Loucy (cell line): ENCODE measurements at regions not wholly inside any gene's neighbourhood (a gene's known extent, or its start where the extent isn't known, plus 50 kb on each side); places are given as distances from the start of the nearest gene placed in this dataset.

Source experiments
- H2AFZ ChIP-seq: fragments of 200-600 bp; sonication (generic); 2 replicates; pipeline ENCODE4 v1.6.0; 2016; ENCODE audit warnings: antibody characterized with exemption, mild to moderate bottlenecking, low read length, moderate library complexity
- H3F3A ChIP-seq: fragments of 200-600 bp; 2 replicates; pipeline ENCODE4 v1.6.0; 2016; ENCODE audit warnings: antibody characterized with exemption, low read depth, mild to moderate bottlenecking
- H3K27me3 ChIP-seq: fragments of 200-600 bp; sonication (generic); 2 replicates; pipeline ENCODE4 v1.6.1; 2014; ENCODE audit warnings: low read length, mild to moderate bottlenecking; ENCODE audit not compliant: insufficient read depth, poor library complexity, severe bottlenecking
- H3K36me3 ChIP-seq: fragments of 200-600 bp; sonication (generic); 2 replicates; pipeline ENCODE4 v1.6.1; 2016; ENCODE audit warnings: low read length; ENCODE audit not compliant: insufficient read depth
- H3K4me1 ChIP-seq: fragments of 200-600 bp; sonication (generic); 2 replicates; pipeline ENCODE4 v1.5.1; 2014; ENCODE audit warnings: low read length, mild to moderate bottlenecking; ENCODE audit not compliant: insufficient read depth, poor library complexity, severe bottlenecking
- H3K4me2 ChIP-seq: fragments of 200-600 bp; sonication (generic); 2 replicates; pipeline ENCODE4 v1.6.0; 2014; ENCODE audit warnings: antibody characterized with exemption, low read length, low read depth, mild to moderate bottlenecking; ENCODE audit not compliant: poor library complexity, severe bottlenecking
- H3K4me3 ChIP-seq: fragments of 200-600 bp; sonication (generic); 2 replicates; pipeline ENCODE4 v1.5.1; 2014; ENCODE audit warnings: low read length, mild to moderate bottlenecking, mixed read lengths; ENCODE audit not compliant: poor library complexity, severe bottlenecking
- H3K79me2 ChIP-seq: fragments of 200-600 bp; sonication (generic); 2 replicates; pipeline ENCODE4 v1.6.1; 2014; ENCODE audit warnings: low read length; ENCODE audit not compliant: insufficient read depth
- H3K9ac ChIP-seq: fragments of 200-600 bp; sonication (generic); 2 replicates; pipeline ENCODE4 v1.6.0; 2014; ENCODE audit warnings: mild to moderate bottlenecking, low read depth, low read length, moderate library complexity; ENCODE audit not compliant: poor library complexity, severe bottlenecking
- H3K9me2 ChIP-seq: fragments of 200-600 bp; sonication (generic); replicated peaks from 2 replicates; pipeline ENCODE4 v1.6.1; 2016; ENCODE audit warnings: low read depth, low read length, mixed read lengths
- H3K9me3 ChIP-seq: fragments of 200-600 bp; sonication (generic); 2 replicates; pipeline ENCODE4 v1.6.1; 2014; ENCODE audit warnings: mild to moderate bottlenecking, antibody characterized with exemption, low read length, low read depth; ENCODE audit not compliant: insufficient read depth
- H4K20me1 ChIP-seq: fragments of 200-600 bp; sonication (generic); 2 replicates; pipeline ENCODE4 v1.6.0; 2014; ENCODE audit warnings: antibody characterized with exemption, low read length, mild to moderate bottlenecking; ENCODE audit not compliant: insufficient read depth, poor library complexity, severe bottlenecking
- EZH2phosphoT487 ChIP-seq: fragments of 200-600 bp; IDR thresholded peaks from 2 replicates; pipeline ENCODE4 v1.6.1; 2018; ENCODE audit warnings: antibody characterized with exemption, mild to moderate bottlenecking, moderate library complexity, borderline replicate concordance
- TF ChIP-seq, protein P1 (sequence below): fragments of 200-600 bp; sonication (generic); conservative IDR thresholded peaks from 2 replicates; pipeline ENCODE4 v1.5.1; 2014; ENCODE audit warnings: mild to moderate bottlenecking, antibody characterized with exemption, low read length

DNA sequence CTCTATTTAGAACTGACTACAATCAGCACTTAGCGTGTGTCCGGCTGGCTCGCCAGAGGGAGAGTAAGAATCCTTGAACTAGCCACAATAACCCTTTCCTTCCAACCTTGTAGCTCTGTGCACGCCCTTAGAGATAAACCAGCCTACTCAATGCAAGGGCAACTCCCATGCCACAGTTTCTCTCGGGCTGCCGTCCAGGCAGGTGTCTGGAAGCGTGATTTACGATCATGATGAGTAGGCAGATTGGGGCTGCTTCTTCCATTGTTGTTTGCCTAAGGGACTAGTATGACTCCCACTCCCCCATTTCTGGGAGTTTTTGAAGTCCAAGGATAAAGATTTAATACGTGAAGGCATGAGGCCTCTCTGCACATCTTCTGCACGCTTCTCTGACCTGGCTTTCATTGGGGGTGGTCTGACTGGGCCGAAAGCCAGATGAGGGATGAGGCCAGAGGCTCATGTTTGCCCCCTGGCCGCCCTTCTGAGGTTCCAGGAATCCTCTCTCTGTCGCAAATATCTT, 134.0 kb upstream of the MYO10 start:
- Histone ChIP-seq H4K20me1 (no peaks in the 10 kb centered on the region), H3K9me3 (no peaks in the 10 kb centered on the region), H3K4me3 (no peak overlapping the region), H2AFZ (no peak overlapping the region), H3K4me2 (no peak overlapping the region), H3K36me3 (no peaks in the 10 kb centered on the region), H3K4me1 (no peaks in the 10 kb centered on the region), H3F3A (no peaks in the 10 kb centered on the region), H3K27me3 (no peaks in the 10 kb centered on the region), H3K9me2 (no peaks in the 10 kb centered on the region), H3K79me2 (no peaks in the 10 kb centered on the region), H3K9ac (no peak overlapping the region)
- TF ChIP-seq, protein P1, sequence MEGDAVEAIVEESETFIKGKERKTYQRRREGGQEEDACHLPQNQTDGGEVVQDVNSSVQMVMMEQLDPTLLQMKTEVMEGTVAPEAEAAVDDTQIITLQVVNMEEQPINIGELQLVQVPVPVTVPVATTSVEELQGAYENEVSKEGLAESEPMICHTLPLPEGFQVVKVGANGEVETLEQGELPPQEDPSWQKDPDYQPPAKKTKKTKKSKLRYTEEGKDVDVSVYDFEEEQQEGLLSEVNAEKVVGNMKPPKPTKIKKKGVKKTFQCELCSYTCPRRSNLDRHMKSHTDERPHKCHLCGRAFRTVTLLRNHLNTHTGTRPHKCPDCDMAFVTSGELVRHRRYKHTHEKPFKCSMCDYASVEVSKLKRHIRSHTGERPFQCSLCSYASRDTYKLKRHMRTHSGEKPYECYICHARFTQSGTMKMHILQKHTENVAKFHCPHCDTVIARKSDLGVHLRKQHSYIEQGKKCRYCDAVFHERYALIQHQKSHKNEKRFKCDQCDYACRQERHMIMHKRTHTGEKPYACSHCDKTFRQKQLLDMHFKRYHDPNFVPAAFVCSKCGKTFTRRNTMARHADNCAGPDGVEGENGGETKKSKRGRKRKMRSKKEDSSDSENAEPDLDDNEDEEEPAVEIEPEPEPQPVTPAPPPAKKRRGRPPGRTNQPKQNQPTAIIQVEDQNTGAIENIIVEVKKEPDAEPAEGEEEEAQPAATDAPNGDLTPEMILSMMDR = no peak
- no peak for TF ChIP-seq EZH2phosphoT487

DNA sequence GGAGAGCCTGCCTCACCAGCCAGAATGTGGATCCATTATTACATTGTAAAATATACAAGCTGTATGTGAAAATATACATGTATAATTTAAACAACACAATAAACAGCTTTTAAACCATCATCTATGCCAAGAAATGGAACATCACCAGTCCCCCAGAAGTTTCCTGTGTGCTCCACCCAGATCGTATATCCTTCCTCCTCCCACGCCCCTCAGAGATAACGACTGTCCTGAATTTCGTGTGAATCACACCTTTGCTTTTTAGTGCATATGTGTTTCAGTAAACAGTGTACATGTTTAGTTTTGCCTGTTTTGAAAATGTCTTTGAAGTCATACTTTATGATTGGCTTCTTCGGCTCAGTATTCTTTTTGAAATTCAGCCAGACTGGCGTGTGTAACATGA, 134.6 kb upstream of the MYO10 start:
- Histone ChIP-seq H4K20me1 (no peaks in the 10 kb centered on the region), H3K9me2 (no peaks in the 10 kb centered on the region), H3F3A (no peaks in the 10 kb centered on the region), H3K36me3 (no peaks in the 10 kb centered on the region), H3K9ac (no peak overlapping the region), H3K4me2 (no peak overlapping the region), H3K27me3 (no peaks in the 10 kb centered on the region), H3K9me3 (no peaks in the 10 kb centered on the region), H3K4me3 (no peak overlapping the region), H3K79me2 (no peaks in the 10 kb centered on the region), H3K4me1 (no peaks in the 10 kb centered on the region), H2AFZ (no peak overlapping the region)
- TF ChIP-seq EZH2phosphoT487 = no peak
- TF ChIP-seq, protein P1 = no peak

DNA sequence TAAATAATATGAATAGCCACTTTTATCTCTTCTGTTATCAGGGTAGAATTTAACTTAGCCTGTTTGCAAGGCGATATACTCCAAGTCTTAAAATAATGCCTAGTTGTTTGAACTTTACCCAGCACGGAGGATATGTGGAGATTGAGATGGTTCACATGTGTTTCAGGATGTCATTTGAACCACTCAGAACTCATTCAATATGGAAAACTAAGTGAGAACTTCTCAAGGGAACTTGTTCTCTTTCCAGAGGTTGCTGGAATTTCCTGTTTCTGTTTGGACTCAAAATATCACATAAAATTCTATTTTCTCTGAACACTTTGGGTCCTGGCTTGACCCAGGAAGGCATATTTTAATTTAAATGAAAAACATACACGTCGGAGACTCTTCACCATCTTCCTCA, 139.1 kb upstream of the MYO10 start:
- TF ChIP-seq, protein P1 = no peak
- no peak for TF ChIP-seq EZH2phosphoT487
- no peak overlapping the region for H3K9ac ChIP-seq
- no peak overlapping the region for H3K4me2 ChIP-seq
- H4K20me1 ChIP-seq = no peaks in the 10 kb centered on the region
- H3K27me3 ChIP-seq = no peaks in the 10 kb centered on the region
- H3K79me2 ChIP-seq = no peaks in the 10 kb centered on the region
- no peaks in the 10 kb centered on the region for H3K9me2 ChIP-seq
- H3K9me3 ChIP-seq = no peaks in the 10 kb centered on the region
- H3K36me3 ChIP-seq = no peaks in the 10 kb centered on the region
- H3F3A ChIP-seq = no peaks in the 10 kb centered on the region
- no peak overlapping the region for H2AFZ ChIP-seq
- no peak overlapping the region for H3K4me3 ChIP-seq
- no peaks in the 10 kb centered on the region for H3K4me1 ChIP-seq
